ENCODE measurements at regions not wholly inside any gene's neighbourhood (a gene's known extent, or its start where the extent isn't known, plus 50 kb on each side); places are given as distances from the start of the nearest gene placed in this dataset.

- no peak for DNase-seq (ENCODE audit: low read depth)
Observed at GRCh38 chr2:81549646-81550045, 1245.1 kb upstream of the LRRTM1 start.

- DNase-seq (ENCODE audit: low read depth) = peak; percentile 22
Observed at GRCh38 chr2:81545626-81546025, 1241.1 kb upstream of the LRRTM1 start.

- DNase-seq (ENCODE audit: low read depth) = no peak
Observed at GRCh38 chr2:81542119-81542518, 1237.6 kb upstream of the LRRTM1 start.

DNA sequence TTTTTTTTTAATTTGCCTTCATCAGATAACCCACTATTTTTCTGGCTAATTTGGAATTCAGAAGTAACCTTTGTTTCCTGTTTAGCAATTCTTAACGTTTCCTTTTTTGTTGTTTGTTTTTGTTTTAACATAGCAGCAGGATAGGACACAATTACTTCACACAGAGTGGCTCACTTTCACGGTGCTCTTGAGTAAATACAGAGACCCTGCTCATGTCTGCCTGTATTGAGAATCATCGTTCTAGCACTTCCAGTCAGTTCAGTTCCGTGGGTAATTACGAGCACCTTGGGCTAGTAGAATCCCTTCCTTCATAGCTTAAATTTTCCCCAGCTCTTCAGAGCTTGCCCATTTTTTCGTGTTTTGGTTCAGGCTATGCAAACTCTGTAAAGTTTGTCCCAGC lies 1225.4 kb upstream of the LRRTM1 start:
- no peak for DNase-seq (ENCODE audit: low read depth)

DNA sequence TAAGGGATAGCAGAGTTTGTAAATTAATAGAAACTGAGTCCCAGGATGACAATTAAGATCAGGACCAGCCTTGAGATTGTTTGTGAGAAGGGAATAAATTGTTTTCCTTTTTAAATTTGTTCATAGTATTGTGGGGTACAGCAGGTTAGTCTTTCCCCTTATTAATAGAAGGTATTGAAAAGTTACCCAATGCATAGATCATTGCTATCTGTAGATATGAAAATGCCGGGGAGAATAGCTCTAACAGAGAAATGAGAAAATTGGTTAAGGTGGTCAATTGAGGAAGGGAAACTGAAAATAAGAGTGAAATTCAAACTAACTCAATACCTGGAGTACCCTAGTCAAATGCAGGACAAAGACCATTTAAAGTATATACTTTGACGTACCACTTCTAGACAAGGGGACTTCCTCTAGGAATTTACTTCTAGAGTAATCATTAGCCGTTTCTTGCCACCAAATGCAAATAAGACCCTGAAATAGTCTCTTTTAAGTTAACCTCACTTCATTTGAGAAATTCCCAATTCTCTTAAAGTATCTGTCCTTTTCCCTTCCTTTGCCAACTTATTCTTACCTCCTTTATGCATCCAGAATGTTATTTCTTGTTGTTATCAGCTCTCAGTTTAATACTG lies 1224.4 kb upstream of the LRRTM1 start:
- no peak for DNase-seq (ENCODE audit: low read depth)

GRCh38 chr2:81523344-81523743 lies 1218.8 kb upstream of the LRRTM1 start:
- DNase-seq (ENCODE audit: low read depth) = no peak

DNA sequence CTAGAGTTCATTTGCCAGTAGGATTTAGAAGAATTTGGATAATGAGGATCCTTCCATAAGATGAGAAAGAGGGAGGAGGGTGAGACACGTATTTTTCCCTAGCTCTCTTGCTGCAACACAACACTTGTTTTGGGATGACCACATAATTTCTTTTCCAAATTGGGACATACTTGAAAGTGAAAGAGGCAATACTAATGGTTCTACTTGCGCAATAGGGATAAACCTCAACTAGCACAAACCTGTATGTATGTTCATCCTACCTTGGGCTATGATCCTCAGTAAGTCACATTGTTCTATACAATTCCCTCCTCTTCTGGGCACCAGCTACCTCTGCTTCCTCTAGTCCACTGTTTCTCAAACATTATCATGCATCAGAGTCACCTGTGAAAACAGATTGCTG lies 1208.8 kb upstream of the LRRTM1 start:
- no peak for DNase-seq (ENCODE audit: low read depth)

- no peak for DNase-seq (ENCODE audit: low read depth)
Observed at GRCh38 chr2:81505586-81505985, 1201.0 kb upstream of the LRRTM1 start.

DNA sequence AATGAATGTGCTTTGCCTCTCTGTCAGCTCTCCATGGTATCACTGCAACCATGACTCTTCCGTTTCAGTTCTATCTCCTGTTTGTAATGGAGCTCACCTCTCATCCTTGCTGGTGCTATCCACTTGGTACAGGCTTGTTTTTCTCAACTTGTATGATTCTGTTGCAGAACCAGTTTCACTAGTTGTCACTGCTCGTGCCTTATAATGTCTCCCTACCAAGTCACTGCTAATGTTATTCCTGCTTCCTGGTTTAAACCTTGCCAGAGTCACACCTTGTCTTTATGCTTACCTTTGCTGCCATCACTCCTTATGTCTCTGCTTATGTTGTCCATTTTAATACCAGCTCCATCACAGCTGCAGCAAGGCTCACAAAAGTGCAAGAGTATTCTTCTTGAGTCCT lies 1191.0 kb upstream of the LRRTM1 start:
- no peak for DNase-seq (ENCODE audit: low read depth)

DNA sequence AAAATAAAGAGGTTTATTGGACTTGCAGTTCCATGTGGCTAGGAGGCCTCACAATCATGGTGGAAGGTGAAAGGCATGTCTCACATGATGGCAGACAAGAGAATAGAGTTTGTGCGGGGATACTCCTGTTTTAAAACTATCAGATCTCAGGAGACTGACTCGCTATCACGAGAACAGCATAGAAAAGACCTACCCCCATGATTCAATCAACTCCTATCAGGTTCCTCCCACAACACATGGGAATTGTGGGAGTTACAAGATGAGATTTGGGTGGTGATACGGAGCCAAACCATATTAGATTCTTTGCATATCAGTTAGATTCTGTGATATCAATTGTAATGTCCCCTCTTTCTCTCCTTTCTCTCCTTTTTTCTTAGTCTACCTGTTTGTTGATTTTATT lies 1178.7 kb upstream of the LRRTM1 start:
- DNase-seq (ENCODE audit: low read depth) = no peak

DNA sequence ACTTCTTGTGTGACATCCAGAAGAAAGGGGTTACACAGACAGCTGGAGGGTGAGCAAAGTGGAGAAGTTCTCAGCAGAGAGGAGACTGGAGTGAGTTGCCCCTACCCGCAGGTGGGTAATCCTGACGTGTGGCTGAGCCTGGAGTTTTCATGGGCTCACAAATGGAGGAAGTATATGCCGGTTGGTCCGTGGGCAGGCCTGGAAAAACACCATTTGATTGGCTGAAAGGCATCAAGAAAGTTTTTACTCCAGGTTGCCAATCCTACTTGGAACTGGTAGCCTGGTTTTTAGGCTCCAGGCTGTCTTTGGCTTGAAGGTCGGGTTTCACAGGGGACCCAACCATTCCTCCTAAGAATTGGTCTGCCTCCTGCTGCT lies 1177.4 kb upstream of the LRRTM1 start:
- DNase-seq (ENCODE audit: low read depth) = no peak

GRCh38 chr2:81481242-81481993 lies 1176.9 kb upstream of the LRRTM1 start:
- no peak for DNase-seq (ENCODE audit: low read depth)

DNA sequence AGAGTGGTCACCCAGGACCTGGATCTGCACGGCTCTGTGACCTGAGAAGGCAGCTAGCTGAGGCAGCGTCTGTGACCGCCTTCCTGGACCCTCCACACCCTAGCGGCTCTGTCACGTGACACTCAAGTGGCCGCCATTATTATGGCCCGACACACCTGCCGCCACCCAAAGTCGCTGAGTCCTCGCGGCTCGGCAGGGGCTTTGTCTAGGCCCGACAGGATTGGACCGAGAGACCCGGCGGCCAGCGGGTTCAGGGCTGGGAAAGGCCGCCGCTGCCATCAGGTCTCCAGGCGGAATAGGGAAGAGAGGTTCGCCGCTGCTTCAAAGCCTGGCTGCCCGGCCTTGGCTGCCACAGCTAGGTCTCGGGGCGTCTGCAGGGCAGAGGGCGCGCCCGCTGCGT lies 1162.5 kb upstream of the LRRTM1 start:
- no peak for DNase-seq (ENCODE audit: low read depth)

DNA sequence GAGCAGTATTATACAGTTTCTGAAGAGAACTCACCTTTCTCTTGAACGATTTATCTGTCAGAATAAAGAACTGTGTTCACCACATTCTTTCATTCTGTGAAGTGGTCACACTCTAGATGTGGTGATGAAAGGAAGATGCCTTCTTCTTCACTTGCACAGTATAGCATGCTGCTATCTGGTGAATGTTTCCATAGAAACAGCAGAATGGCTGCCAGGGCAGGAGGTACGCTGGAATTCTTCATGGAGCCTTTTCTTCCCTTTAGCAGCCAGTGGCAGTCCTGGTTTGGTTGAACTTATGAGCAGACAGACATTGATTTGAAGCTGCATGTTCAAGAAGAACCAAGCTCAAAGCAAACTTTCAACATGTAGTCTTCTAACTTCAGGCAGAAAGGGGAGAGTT lies 1157.9 kb upstream of the LRRTM1 start:
- DNase-seq (ENCODE audit: low read depth) = no peak

GRCh38 chr2:81445176-81445575 lies 1140.6 kb upstream of the LRRTM1 start:
- DNase-seq (ENCODE audit: low read depth) = no peak

DNA sequence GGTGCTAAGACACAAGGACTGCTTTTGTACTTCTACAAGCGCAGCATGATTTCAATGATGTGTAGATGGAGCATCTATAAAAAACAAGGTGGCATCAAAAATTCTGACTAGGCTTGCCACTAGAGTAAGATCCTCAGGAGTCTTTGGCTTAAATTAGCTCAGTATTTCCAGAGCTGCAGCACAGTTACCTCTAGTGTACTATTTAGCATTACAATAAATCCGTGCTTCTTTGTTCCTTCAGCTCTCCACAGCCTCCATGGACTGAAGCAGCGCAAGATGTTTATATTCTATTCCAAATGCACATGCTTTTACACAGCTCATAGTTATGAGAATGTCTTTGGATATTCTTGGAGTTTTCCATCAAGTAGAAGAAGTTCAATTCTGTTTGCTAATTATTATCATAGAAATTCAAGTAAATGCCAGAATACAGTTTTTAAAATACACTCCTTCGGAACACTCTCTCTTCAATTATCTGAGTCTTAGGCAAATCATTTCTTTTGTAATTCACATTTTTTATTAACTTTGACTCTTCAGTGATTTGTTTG lies 1133.0 kb upstream of the LRRTM1 start:
- DNase-seq (ENCODE audit: low read depth) = no peak

DNA sequence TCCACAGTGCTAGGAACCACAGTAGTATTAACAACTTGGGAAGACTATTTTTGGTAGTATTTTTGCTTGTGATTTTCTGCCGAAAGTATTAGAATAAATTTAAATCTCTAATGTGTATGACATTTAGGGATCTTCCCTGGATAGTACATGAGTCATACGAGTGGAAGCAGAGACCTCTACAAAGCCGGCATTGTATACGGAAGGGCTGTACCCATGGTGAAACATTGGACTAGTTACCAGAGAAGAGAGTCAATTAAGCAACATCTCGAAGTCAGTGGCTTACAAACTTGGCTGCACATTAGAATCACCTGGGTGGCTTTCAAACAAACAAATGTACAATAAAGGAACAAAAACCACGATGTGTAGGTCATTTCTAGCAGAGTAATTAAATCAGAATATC lies 1131.7 kb upstream of the LRRTM1 start:
- DNase-seq (ENCODE audit: low read depth) = no peak

DNA sequence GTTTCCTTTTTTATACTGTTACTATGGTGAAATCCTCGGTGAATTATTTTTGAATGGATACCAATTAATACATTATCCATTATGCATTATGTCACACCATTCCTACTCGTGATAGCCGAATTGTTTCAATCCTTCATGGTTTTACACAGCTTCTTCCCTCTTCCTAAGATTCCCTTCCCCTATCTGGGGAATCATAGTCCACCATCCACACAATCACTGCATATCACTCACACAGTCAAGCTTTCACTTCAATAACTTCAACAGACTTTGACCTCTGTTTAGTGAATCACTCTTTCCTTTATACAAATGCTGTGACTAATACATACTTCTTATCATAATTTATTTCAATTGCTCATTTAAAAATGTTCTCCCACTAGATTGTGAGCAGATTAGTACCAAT lies 1108.1 kb upstream of the LRRTM1 start:
- no peak for DNase-seq (ENCODE audit: low read depth)

DNA sequence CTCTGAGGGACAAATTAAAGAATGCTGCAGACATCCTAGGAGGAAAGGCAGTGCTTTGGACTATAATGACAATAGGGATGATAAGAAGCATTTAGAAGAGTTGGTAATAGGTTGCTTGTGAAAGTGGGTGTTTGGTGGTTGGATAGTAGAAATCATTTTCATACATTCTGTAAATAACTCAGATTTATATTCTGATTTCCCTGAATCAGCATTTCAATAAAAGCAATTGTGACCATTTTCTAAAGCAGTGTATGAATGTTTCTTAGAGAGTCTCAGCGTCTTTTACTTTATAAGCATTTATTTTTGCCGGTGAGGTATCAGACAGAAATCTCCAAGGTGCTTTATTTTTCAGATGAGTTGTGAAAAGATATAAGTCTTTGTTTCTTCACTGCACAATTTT lies 1099.0 kb upstream of the LRRTM1 start:
- DNase-seq (ENCODE audit: low read depth) = no peak

DNA sequence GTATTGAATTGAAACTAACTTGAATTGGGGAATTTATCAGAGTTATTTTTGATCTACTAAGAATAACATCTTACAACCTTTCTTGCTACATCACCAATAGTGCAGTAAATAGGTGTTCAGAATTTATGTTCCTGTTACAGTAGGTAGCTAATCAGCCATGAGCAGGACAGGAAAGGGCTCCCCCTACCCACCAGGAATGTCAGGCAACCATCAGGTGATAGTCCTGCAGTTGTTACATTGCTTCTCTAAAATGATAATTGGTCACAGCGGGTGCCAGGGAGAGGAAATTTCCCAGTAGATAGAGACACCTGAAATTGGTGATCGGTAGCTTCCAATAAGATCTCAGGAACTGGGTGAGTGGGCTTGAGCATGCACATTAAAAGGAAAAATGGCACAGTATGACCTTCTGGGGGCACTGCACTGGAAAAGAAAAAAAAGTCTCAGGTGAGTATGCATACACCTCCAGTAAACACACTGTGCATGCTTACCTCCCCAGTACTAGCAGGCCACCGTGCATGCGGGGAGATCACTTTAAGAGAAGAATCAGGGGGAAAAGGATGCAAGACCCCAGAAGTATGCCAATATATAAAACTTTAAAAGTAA lies 1092.0 kb upstream of the LRRTM1 start:
- no peak for DNase-seq (ENCODE audit: low read depth)

GRCh38 chr2:81395746-81396145 lies 1091.2 kb upstream of the LRRTM1 start:
- no peak for DNase-seq (ENCODE audit: low read depth)

- no peak for DNase-seq (ENCODE audit: low read depth)
Observed at GRCh38 chr2:81389203-81389602, 1084.7 kb upstream of the LRRTM1 start.

- no peak for DNase-seq (ENCODE audit: low read depth)
Observed at GRCh38 chr2:81363800-81364199, 1059.2 kb upstream of the LRRTM1 start.

All from HS-5 (cell line).